Activated naive CD8-positive, alpha-beta T cell treated with anti-CD3 and anti-CD28 coated beads for 36 hours (primary cell): ENCODE measurements at regions not wholly inside any gene's neighbourhood (a gene's known extent, or its start where the extent isn't known, plus 50 kb on each side); places are given as distances from the start of the nearest gene placed in this dataset.
A peak's percentile ranks its signal among the peaks of the same experiment; 100 is the strongest.
"Not testable (repeated sequence)": the region's sequence is repeated elsewhere in the genome, so short reads cannot be mapped to it uniquely, and the experiment has no call there.

ENCODE experiments used
- DNase-seq: peaks from one replicate; pipeline ENCODE4 v3.0.0; 2021
- H3K27ac Mint-ChIP-seq: one replicate; pipeline ENCODE4 v1.8.0; 2022; ENCODE audit warnings: mild to moderate bottlenecking, moderate library complexity, mixed read lengths
- H3K27me3 Mint-ChIP-seq: one replicate; pipeline ENCODE4 v1.8.0; 2022; ENCODE audit warnings: mild to moderate bottlenecking, mixed read lengths
- H3K36me3 Mint-ChIP-seq: one replicate; pipeline ENCODE4 v1.8.0; 2021; ENCODE audit warnings: mild to moderate bottlenecking, mixed read lengths
- H3K4me1 Mint-ChIP-seq: one replicate; pipeline ENCODE4 v1.8.0; 2021; ENCODE audit warnings: mixed read lengths
- H3K4me3 Mint-ChIP-seq: one replicate; pipeline ENCODE4 v1.8.0; 2022; ENCODE audit warnings: mild to moderate bottlenecking, moderate library complexity, mixed read lengths
- H3K9me3 Mint-ChIP-seq: one replicate; pipeline ENCODE4 v1.8.0; 2022; ENCODE audit warnings: mixed read lengths

DNA sequence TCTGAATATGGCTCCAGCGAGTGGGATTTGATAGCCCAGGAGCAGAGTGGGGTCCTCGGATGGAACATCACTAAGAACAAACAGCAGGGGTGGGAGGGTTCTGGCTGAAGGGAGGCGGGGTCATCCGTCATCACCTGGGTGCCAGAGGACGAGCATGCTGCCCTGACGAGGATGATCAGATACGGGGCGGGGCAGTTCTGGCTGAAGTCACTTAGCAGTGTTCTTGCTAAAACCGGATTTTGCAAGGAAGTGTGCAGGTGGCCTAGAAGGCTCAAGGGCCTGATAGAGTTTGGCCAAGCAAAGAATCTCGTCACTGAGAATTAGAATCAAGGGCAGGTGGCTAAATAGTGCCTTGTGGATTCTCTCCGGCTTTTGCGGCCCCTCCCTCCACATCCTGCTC, 4442.5 kb upstream of the TPTE start:
- H3K9me3 Mint-ChIP-seq: not testable (repeated sequence)

GRCh38 chr21:6080941-6081655, 4440.3 kb upstream of the TPTE start:
- not testable (repeated sequence) for H3K4me1 Mint-ChIP-seq, H3K9me3 Mint-ChIP-seq, H3K27ac Mint-ChIP-seq, H3K27me3 Mint-ChIP-seq, H3K4me3 Mint-ChIP-seq, H3K36me3 Mint-ChIP-seq, DNase-seq

More for the DNA sequence above, 4442.5 kb upstream of the TPTE start:
- H3K27me3 Mint-ChIP-seq, H3K4me3 Mint-ChIP-seq, DNase-seq, H3K27ac Mint-ChIP-seq, H3K36me3 Mint-ChIP-seq, H3K4me1 Mint-ChIP-seq: not testable (repeated sequence)

DNA sequence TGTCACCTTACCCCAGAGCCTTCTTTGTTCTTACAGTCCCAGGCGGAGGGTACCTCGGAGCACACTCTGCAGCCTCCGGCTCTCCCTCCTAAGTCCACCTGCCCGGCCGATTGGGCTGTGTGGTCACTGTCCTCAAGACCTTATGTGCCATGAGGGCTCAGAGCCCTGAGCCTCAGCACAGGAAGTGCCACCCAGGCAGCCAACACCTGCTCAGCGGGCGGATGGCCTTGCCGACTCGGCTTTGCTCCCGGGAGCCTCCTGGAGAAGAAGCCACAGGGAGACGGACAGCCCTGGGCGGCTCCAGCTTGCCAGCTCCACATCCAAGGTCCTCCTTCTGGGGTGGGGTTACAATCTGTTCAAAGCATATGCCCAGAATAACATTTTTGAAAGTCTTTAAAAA, 4439.2 kb upstream of the TPTE start:
- not testable (repeated sequence) for DNase-seq, H3K27ac Mint-ChIP-seq

GRCh38 chr21:6083574-6084120, 4437.7 kb upstream of the TPTE start:
- H3K4me3 Mint-ChIP-seq, H3K4me1 Mint-ChIP-seq, H3K27ac Mint-ChIP-seq, H3K27me3 Mint-ChIP-seq, H3K36me3 Mint-ChIP-seq, DNase-seq, H3K9me3 Mint-ChIP-seq: not testable (repeated sequence)

More for the DNA sequence above, 4439.2 kb upstream of the TPTE start:
- H3K4me3 Mint-ChIP-seq, H3K4me1 Mint-ChIP-seq, H3K36me3 Mint-ChIP-seq, H3K27me3 Mint-ChIP-seq, H3K9me3 Mint-ChIP-seq: not testable (repeated sequence)

GRCh38 chr21:6086038-6086437, 4435.3 kb upstream of the TPTE start:
- not testable (repeated sequence) for H3K27ac Mint-ChIP-seq, H3K36me3 Mint-ChIP-seq, DNase-seq, H3K4me1 Mint-ChIP-seq, H3K4me3 Mint-ChIP-seq, H3K27me3 Mint-ChIP-seq, H3K9me3 Mint-ChIP-seq

- H3K36me3 Mint-ChIP-seq, H3K4me3 Mint-ChIP-seq, H3K4me1 Mint-ChIP-seq, H3K27me3 Mint-ChIP-seq, H3K9me3 Mint-ChIP-seq, H3K27ac Mint-ChIP-seq, DNase-seq: not testable (repeated sequence)
Measured at GRCh38 chr21:6087579-6088178, 4433.7 kb upstream of the TPTE start.

DNA sequence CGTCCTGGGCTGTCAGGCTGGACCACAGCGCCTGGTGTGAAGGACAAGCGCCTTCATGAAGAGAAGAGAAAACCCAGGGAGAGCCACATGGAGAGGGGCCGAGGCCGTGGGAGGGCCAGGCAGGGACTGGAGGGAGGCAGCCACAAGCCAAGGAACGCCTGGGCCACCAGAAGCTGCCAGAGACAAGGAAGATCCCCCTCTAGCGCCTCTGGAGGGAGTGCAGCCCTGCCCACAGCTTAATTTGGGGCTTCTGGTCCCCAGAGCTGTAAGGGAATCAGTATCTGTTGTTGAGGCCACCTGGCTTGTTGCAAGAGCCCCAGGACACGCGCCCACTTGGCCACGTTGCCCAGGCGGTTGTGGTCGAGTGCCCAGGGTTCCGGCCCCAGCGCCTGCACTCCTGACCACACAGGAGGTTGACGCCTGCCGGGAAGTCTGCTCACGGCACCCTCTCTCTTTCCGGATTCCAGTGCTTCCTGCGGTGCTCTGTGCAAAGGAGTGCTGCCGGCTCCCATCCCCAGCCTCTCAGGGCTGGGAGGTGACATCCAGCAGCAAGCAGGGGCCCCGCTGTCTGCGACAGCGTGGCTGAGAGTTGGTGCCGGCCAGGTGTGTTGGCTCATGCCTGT, 4431.0 kb upstream of the TPTE start:
- H3K9me3 Mint-ChIP-seq, H3K27ac Mint-ChIP-seq, H3K27me3 Mint-ChIP-seq, H3K36me3 Mint-ChIP-seq, DNase-seq, H3K4me3 Mint-ChIP-seq, H3K4me1 Mint-ChIP-seq: not testable (repeated sequence)

- not testable (repeated sequence) for H3K27ac Mint-ChIP-seq, DNase-seq, H3K4me1 Mint-ChIP-seq, H3K9me3 Mint-ChIP-seq, H3K36me3 Mint-ChIP-seq, H3K27me3 Mint-ChIP-seq, H3K4me3 Mint-ChIP-seq
Measured at GRCh38 chr21:6091335-6092027, 4429.9 kb upstream of the TPTE start.

DNA sequence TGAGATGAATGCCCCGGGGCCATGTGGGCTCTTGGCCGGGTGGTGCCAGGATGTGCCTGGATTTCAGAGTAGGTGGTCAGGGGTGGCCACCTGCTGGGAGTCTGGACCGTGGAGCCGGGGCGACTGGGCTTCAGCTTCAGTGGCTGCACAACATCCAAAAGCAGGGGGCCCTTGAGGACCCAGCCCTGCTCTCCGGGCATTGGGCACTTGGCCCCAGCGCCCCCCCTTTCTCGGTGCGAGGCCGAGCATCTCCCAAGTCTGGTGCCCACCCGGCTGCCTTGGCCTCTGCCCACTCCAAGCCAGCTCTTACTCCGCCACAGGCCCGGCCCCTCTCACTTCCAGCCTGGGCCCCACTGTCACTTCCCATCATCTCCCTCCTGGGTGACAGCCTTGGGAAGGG, 4429.0 kb upstream of the TPTE start:
- not testable (repeated sequence) for H3K27ac Mint-ChIP-seq, H3K27me3 Mint-ChIP-seq, H3K4me1 Mint-ChIP-seq, H3K4me3 Mint-ChIP-seq, DNase-seq, H3K9me3 Mint-ChIP-seq, H3K36me3 Mint-ChIP-seq

DNA sequence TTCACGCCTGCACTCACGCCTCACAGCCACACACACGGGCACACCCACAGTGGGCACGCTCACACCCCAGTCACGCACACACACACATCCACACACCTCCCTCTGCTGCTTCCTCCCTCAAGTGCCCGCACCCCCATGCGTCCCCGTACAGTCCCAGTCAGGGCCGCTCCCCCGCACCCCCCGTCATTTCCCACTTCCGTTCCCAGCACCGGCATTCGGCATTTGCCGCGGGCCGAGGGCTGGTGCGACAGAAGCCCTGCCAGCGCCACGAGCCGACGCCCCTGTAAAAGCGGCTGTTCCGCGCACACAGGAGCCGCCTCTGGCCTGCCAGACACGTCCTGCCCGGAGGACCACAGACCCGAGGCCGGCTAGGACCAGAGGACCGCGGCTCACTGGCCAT, 4428.0 kb upstream of the TPTE start:
- H3K4me3 Mint-ChIP-seq, H3K36me3 Mint-ChIP-seq, H3K27me3 Mint-ChIP-seq, H3K27ac Mint-ChIP-seq, H3K9me3 Mint-ChIP-seq, H3K4me1 Mint-ChIP-seq: not testable (repeated sequence)
- peak; percentile 11 for DNase-seq

DNA sequence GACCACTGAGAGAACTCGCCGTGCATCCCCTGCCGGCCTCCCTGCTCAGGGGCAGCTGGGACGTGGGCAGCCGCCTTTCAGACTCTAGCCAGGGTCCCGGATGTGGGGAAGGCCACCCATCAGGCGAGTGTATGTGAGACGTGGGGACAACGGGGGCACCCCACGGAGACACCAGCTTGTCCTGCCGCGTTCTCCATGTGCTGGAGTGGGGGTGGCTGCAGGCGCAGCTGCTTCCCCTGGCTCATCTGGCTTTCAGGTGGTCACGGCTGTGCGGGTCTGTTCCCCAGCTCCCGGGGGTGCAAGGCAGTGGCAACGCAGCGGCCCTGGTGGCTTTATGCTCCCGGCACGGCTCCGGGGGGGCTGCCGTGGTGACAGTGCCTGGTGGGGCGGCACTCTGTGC, 4427.5 kb upstream of the TPTE start:
- not testable (repeated sequence) for H3K27me3 Mint-ChIP-seq, H3K27ac Mint-ChIP-seq, H3K4me1 Mint-ChIP-seq, H3K36me3 Mint-ChIP-seq, DNase-seq, H3K4me3 Mint-ChIP-seq, H3K9me3 Mint-ChIP-seq

GRCh38 chr21:6095304-6095703, 4426.1 kb upstream of the TPTE start:
- not testable (repeated sequence) for H3K27ac Mint-ChIP-seq, H3K9me3 Mint-ChIP-seq, H3K36me3 Mint-ChIP-seq, H3K27me3 Mint-ChIP-seq, H3K4me1 Mint-ChIP-seq, H3K4me3 Mint-ChIP-seq, DNase-seq

DNA sequence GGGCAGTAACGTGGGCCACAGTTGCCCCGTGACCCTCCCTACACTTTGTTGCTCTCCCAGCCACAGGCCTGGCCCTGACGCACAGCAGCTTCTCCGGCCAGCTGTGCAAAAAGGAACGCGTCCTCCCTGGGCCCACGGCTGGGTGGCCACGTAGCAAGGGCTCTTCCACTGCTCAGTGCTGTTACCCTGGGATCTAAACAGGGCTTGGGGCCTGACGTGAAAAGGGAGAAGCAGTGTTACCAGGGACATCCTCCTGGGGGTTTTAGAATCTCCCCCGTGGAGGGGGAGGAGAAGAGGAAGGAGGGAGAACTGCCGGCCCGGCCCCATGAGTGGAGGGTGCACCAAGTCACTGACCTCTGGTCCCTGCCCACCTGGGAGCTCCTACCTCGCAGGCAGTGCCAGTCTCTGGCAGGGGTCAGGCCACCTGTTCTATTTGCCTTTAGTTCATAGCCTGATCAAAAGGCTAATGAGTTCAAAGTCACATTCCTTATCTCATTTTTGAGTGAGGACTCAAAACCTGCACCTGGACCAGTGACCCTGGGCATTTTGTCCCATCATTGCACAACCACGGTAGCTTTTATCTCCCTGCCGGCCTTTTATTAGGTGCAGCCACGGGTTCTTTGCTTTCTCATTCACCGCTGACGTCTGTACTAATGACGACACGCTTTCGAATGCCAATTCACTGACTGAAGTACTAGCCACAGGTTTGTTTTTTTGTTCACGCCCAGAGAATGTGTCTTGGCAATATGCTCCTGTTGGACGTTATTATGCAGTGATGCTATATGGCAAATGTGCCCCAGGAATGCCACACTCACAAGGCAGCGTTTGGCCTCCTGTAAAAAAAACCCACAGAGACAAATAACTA, 4424.6 kb upstream of the TPTE start:
- H3K4me3 Mint-ChIP-seq, H3K9me3 Mint-ChIP-seq, H3K27me3 Mint-ChIP-seq, DNase-seq, H3K27ac Mint-ChIP-seq, H3K4me1 Mint-ChIP-seq, H3K36me3 Mint-ChIP-seq: not testable (repeated sequence)

GRCh38 chr21:6097736-6098135, 4423.6 kb upstream of the TPTE start:
- not testable (repeated sequence) for H3K36me3 Mint-ChIP-seq, DNase-seq, H3K27me3 Mint-ChIP-seq, H3K9me3 Mint-ChIP-seq, H3K4me3 Mint-ChIP-seq, H3K27ac Mint-ChIP-seq, H3K4me1 Mint-ChIP-seq
